Mesenchymal stem cell (in vitro differentiated cells and primary cell): ENCODE measurements at regions not wholly inside any gene's neighbourhood (a gene's known extent, or its start where the extent isn't known, plus 50 kb on each side); places are given as distances from the start of the nearest gene placed in this dataset.
A peak's percentile ranks its signal among the peaks of the same experiment; 100 is the strongest.

Experiments
- DNase-seq: peaks from one replicate; pipeline ENCODE4 v3.0.0-alpha.2; 2013
- H2AFZ ChIP-seq: one replicate; pipeline ENCODE4 v1.6.1; 2013; ENCODE audit warnings: low read depth, mild to moderate bottlenecking, control low read depth, inconsistent platforms, low read length, moderate library complexity
- H2AK5ac ChIP-seq: 2 replicates; pipeline ENCODE4 v1.6.1; 2013; ENCODE audit warnings: low read length, moderate library complexity, mild to moderate bottlenecking, inconsistent platforms; ENCODE audit not compliant: severe bottlenecking
- H2BK120ac ChIP-seq: one replicate; pipeline ENCODE4 v1.6.1; 2013; ENCODE audit warnings: low read depth, mild to moderate bottlenecking, inconsistent platforms, low read length, moderate library complexity
- H2BK12ac ChIP-seq, 2 experiments: one replicate each; pipeline ENCODE4 v1.6.1; 2013; ENCODE audit warnings: inconsistent platforms in 2 of 2, low read length in 2 of 2, mild to moderate bottlenecking in 2 of 2, moderate library complexity in 2 of 2, control low read depth in 1 of 2
- H2BK15ac ChIP-seq: one replicate; pipeline ENCODE4 v1.6.1; 2013; ENCODE audit warnings: mild to moderate bottlenecking, low read depth, inconsistent platforms; ENCODE audit not compliant: poor library complexity, severe bottlenecking
- H2BK5ac ChIP-seq: 2 replicates; pipeline ENCODE4 v1.6.1; 2013; ENCODE audit warnings: low read depth, mild to moderate bottlenecking, low read length, control low read depth, inconsistent platforms; ENCODE audit not compliant: poor library complexity, severe bottlenecking
- H3K14ac ChIP-seq, 2 experiments: one replicate each; pipeline ENCODE4 v1.6.1; 2013; ENCODE audit warnings: inconsistent platforms in 2 of 2, low read length in 2 of 2, control low read depth in 1 of 2, mild to moderate bottlenecking in 1 of 2, moderate library complexity in 1 of 2
- H3K18ac ChIP-seq, 2 experiments: one replicate each; pipeline ENCODE4 v1.6.1; 2013; ENCODE audit warnings: inconsistent platforms in 2 of 2, low read length in 2 of 2, control low read depth in 1 of 2, low read depth in 1 of 2, mild to moderate bottlenecking in 1 of 2
- H3K23ac ChIP-seq, 2 experiments: one replicate each; pipeline ENCODE4 v1.6.1; 2013; ENCODE audit warnings: inconsistent platforms in 2 of 2, low read length in 2 of 2, mild to moderate bottlenecking in 2 of 2, moderate library complexity in 2 of 2, control low read depth in 1 of 2
- H3K27ac ChIP-seq: 2 replicates; pipeline ENCODE4 v1.5.1; 2013; ENCODE audit warnings: mild to moderate bottlenecking, moderate library complexity, low read length, control low read depth, inconsistent platforms; ENCODE audit not compliant: poor library complexity, severe bottlenecking
- H3K27me3 ChIP-seq, 2 experiments: 2 replicates each; pipeline versions ENCODE4 v1.6.1 to v1.7.0; 2013; ENCODE audit warnings: low read length in 2 of 2, mild to moderate bottlenecking in 2 of 2, moderate library complexity in 2 of 2, control low read depth in 1 of 2, inconsistent platforms in 1 of 2; ENCODE audit not compliant: control insufficient read depth in 1 of 2, insufficient read depth in 1 of 2
- H3K36me3 ChIP-seq, 2 experiments: 2 replicates each; pipeline versions ENCODE4 v1.6.1 to v1.7.0; 2013; ENCODE audit warnings: low read length in 2 of 2, control low read depth in 1 of 2, inconsistent platforms in 1 of 2, low read depth in 1 of 2, mild to moderate bottlenecking in 1 of 2; ENCODE audit not compliant: insufficient read depth in 2 of 2, control insufficient read depth in 1 of 2
- H3K4ac ChIP-seq, 2 experiments: one replicate each; pipeline ENCODE4 v1.6.1; 2013; ENCODE audit warnings: inconsistent platforms in 2 of 2, low read length in 2 of 2, mild to moderate bottlenecking in 2 of 2, moderate library complexity in 2 of 2, control low read depth in 1 of 2, low read depth in 1 of 2
- H3K4me1 ChIP-seq: 2 replicates; pipeline ENCODE4 v1.6.1; 2013; ENCODE audit warnings: low read depth, low read length, control low read depth; ENCODE audit not compliant: control insufficient read depth, insufficient read depth
- H3K4me2 ChIP-seq: 2 replicates; pipeline ENCODE4 v1.6.1; 2013; ENCODE audit warnings: low read length, mild to moderate bottlenecking, inconsistent platforms; ENCODE audit not compliant: poor library complexity, severe bottlenecking
- H3K4me3 ChIP-seq, 2 experiments: 2 replicates each; pipeline versions ENCODE4 v1.5.1 to v1.7.0; 2013; ENCODE audit warnings: low read length in 2 of 2, mild to moderate bottlenecking in 2 of 2, control low read depth in 1 of 2, low read depth in 1 of 2; ENCODE audit not compliant: insufficient read depth in 1 of 2
- H3K79me1 ChIP-seq: replicated peaks from 2 replicates; pipeline ENCODE4 v1.6.1; 2013; ENCODE audit warnings: mild to moderate bottlenecking, control low read depth, low read length, inconsistent platforms; ENCODE audit not compliant: poor library complexity, severe bottlenecking
- H3K9ac ChIP-seq: 2 replicates; pipeline ENCODE4 v1.7.0; 2013; ENCODE audit warnings: mild to moderate bottlenecking, low read length, moderate library complexity
- H3K9me3 ChIP-seq: 2 replicates; pipeline ENCODE4 v1.7.0; 2013; ENCODE audit warnings: mild to moderate bottlenecking, low read length; ENCODE audit not compliant: control insufficient read depth
- H4K8ac ChIP-seq: one replicate; pipeline ENCODE4 v1.6.1; 2013; ENCODE audit warnings: inconsistent platforms, mild to moderate bottlenecking, low read length, moderate library complexity
- H4K91ac ChIP-seq: one replicate; pipeline ENCODE4 v1.6.1; 2013; ENCODE audit warnings: mild to moderate bottlenecking, low read length, inconsistent platforms
- WGBS: methylation state at CpG from one replicate; pipeline ENCODE4 v1.1.7; 2013; ENCODE audit warnings: mixed read lengths; 5-methylcytosine and 5-hydroxymethylcytosine counted together

DNA sequence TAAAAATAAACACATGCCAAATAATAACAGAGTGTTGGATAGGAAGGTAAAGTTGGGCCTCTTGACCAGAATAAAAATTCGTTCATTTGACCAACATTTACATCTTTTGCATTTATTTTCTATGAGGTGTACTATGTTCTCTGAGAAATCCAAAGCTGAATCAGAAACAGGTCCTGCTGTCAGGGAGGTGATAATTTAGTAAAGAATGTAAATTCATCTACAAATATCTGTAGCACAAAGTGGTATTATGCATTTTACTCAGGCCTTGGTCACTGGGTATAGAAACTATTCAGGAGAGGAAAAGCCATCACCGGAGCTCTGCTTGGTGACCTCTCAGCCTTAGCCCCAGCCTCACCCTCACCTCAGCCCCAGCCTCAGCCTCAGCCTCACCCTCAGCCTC, 208.9 kb downstream of the SPP2 start:
- Histone ChIP-seq H3K4me3 (no peak overlapping the region), H3K23ac (no peak overlapping the region), H2BK15ac (peak overlapping the region; percentile 83), H3K9ac (no peak overlapping the region), H3K14ac (no peak overlapping the region), H3K4me2 (no peak overlapping the region), H2AFZ (no peak overlapping the region), H2BK12ac (peak overlapping the region; percentile 7 to 22), H3K4ac (no peak overlapping the region), H3K9me3 (no peaks in the 10 kb centered on the region), H3K79me1 (peaks cover 7% of the 10 kb centered on the region), H4K8ac (peak overlapping the region; percentile 5), H4K91ac (peak overlapping the region; percentile 67), H3K27me3 (no peaks in the 10 kb centered on the region), H3K36me3 (peaks cover 0 to 7% of the 10 kb centered on the region in 2 experiments), H3K18ac (peak overlapping the region in 1 of 2 experiments; percentile 5), H2BK120ac (no peak overlapping the region), H3K4me1 (peaks cover 13% of the 10 kb centered on the region), H2BK5ac (no peak overlapping the region), H3K27ac (peak overlapping the region; percentile 2), H2AK5ac (peak overlapping the region; percentile 5)
- no peak for DNase-seq
- WGBS, result 80% methylated on average over 1 of the region's 2 CpGs

DNA sequence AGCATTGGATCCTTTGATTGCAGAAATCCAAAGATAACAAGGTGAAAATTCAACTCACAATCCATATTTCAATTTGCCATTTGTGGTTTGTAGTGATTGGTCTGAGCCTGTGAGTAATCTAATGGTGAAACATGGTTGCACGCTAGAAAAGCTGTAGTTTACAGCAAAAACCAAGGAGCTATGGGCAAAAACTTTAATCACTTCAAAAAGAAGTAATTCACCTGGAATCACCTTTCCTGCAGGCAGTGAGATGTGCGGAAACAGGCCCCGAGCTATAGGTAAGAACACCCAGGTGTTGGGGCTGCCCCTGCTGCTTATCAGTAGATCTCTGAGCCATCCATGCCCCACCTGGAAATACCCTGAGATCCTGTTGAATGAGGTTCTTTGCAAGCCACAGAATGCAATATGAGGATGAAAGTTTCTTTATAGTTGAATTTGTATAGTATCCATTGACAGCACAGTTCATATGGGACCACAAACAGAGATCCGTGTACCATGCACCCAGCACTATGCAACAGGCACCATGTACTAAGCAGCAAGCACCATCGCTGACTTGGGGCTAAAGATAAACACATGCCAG, 208.2 kb downstream of the SPP2 start:
- Histone ChIP-seq H3K4me2 (no peak overlapping the region), H3K9ac (peak overlapping the region; percentile 67), H3K4me1 (peaks cover 13% of the 10 kb centered on the region), H2BK120ac (no peak overlapping the region), H3K27me3 (no peaks in the 10 kb centered on the region), H3K79me1 (peaks cover 7% of the 10 kb centered on the region), H2AFZ (no peak overlapping the region), H2BK12ac (peak overlapping the region; percentile 59 to 88), H3K4ac (peak overlapping the region in 1 of 2 experiments; percentile 35), H3K18ac (peak overlapping the region; percentile 25 to 86), H2AK5ac (peak overlapping the region; percentile 63), H3K36me3 (peaks cover 0 to 7% of the 10 kb centered on the region in 2 experiments), H2BK5ac (peak overlapping the region; percentile 94), H4K91ac (peak overlapping the region; percentile 18), H4K8ac (no peak overlapping the region), H3K27ac (peak overlapping the region; percentile 95), H3K14ac (no peak overlapping the region), H3K4me3 (no peak overlapping the region), H2BK15ac (no peak overlapping the region), H3K23ac (no peak overlapping the region), H3K9me3 (no peaks in the 10 kb centered on the region)
- WGBS, result 64% methylated on average over 5 of the region's 5 CpGs
- peak; percentile 88 for DNase-seq

DNA sequence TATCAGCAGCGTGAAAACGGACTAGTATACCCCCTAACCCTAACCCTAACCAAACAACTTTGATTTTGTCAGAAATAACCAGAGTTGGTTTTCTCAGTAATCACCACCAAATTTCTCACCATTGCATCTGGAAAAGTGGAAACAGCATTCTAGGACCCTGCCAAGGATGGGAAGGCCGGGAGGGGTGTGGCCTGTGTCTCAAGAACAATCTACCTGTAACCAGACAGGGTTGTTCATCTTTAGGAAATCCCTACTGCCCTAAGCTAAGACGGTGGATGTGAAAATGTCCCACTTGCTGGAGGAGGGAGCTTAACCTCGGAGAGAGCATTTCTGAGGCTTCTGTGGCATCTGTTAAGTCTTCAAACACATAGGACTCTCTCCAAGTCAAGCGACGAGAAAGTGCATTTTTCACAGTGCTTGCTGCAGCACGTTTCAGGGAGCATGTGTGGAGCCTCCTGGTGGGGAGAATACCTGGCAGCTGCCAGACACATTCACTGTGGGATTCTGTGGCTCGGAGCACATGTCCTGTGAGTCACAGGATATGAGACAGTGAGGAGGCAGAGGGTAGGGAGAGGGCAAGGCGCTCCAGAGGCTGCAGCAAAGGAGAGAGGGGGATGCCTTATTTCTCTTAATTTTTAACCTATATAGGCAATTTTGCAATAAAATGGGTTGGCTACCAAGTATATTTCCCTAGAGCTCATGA, 207.5 kb downstream of the SPP2 start:
- H2BK120ac ChIP-seq, result peak overlapping the region; percentile 76
- no peak overlapping the region for H2BK15ac ChIP-seq

DNA sequence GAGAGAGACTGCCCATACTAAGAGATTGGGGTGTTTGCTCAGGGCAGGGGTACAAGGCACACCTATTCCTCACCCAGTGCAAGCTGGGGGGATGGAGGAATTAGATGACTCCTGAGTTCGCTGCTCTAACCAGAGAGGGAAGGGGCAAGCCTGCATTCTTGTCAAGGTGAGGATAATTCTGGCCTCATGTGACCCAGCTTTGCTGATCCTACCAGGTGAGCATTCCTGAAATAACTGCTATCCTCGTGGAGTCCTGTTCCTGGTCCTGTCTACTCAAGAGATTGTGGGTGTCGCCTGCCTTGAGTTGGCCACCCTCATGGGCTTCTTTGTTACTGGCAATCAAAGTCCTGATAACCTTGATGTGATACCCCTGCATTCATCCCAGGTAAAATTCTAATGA, 206.0 kb downstream of the SPP2 start:
- no peaks in the 10 kb centered on the region for H3K27me3 ChIP-seq
- H3K4ac ChIP-seq, result no peak overlapping the region
- H4K8ac ChIP-seq, result no peak overlapping the region
- H3K18ac ChIP-seq, result no peak overlapping the region
- no peak for DNase-seq
- no peak overlapping the region for H2AFZ ChIP-seq
- 78% methylated on average over 3 of the region's 3 CpGs for WGBS
- H3K36me3 ChIP-seq, result peaks cover 0 to 3% of the 10 kb centered on the region in 2 experiments
- H3K4me1 ChIP-seq, result peaks cover 19% of the 10 kb centered on the region
- peak overlapping the region; percentile 17 for H3K27ac ChIP-seq
- H3K4me2 ChIP-seq, result no peak overlapping the region
- no peaks in the 10 kb centered on the region for H3K9me3 ChIP-seq
- no peak overlapping the region for H2BK15ac ChIP-seq
- peaks cover 7% of the 10 kb centered on the region for H3K79me1 ChIP-seq
- H2BK120ac ChIP-seq, result no peak overlapping the region
- peak overlapping the region; percentile 100 for H2AK5ac ChIP-seq
- H2BK12ac ChIP-seq, result peak overlapping the region; percentile 33 to 51
- no peak overlapping the region for H3K23ac ChIP-seq
- no peak overlapping the region for H3K14ac ChIP-seq
- H4K91ac ChIP-seq, result no peak overlapping the region
- no peak overlapping the region for H3K4me3 ChIP-seq
- H3K9ac ChIP-seq, result no peak overlapping the region
- no peak overlapping the region for H2BK5ac ChIP-seq

More for the DNA sequence above, 207.5 kb downstream of the SPP2 start:
- peaks cover 13% of the 10 kb centered on the region for H3K4me1 ChIP-seq
- no peak overlapping the region for H3K4me2 ChIP-seq
- H2AK5ac ChIP-seq, result peak overlapping the region; percentile 95
- H3K4ac ChIP-seq, result peak overlapping the region in 1 of 2 experiments; percentile 76
- peak overlapping the region; percentile 77 for H3K9ac ChIP-seq
- peaks cover 0 to 7% of the 10 kb centered on the region in 2 experiments for H3K36me3 ChIP-seq
- H3K14ac ChIP-seq, result no peak overlapping the region
- H2BK5ac ChIP-seq, result peak overlapping the region; percentile 96
- peak overlapping the region; percentile 99 for H3K27ac ChIP-seq
- H4K8ac ChIP-seq, result peak overlapping the region; percentile 29
- H2AFZ ChIP-seq, result no peak overlapping the region
- H3K23ac ChIP-seq, result no peak overlapping the region
- peak overlapping the region in 1 of 2 experiments; percentile 86 for H2BK12ac ChIP-seq
- peaks cover 7% of the 10 kb centered on the region for H3K79me1 ChIP-seq
- H3K27me3 ChIP-seq, result no peaks in the 10 kb centered on the region
- WGBS, result 37% methylated on average over 8 of the region's 10 CpGs
- H3K4me3 ChIP-seq, result no peak overlapping the region
- DNase-seq, result peak; percentile 96
- no peaks in the 10 kb centered on the region for H3K9me3 ChIP-seq
- H3K18ac ChIP-seq, result peak overlapping the region; percentile 69 to 82
- no peak overlapping the region for H4K91ac ChIP-seq
